GM12892 (cell line): ENCODE measurements at regions not wholly inside any gene's neighbourhood (a gene's known extent, or its start where the extent isn't known, plus 50 kb on each side); places are given as distances from the start of the nearest gene placed in this dataset.

Source experiments
- POLR2A ChIP-seq: IDR thresholded peaks from 2 replicates; pipeline ENCODE4 v1.6.1; 2011; ENCODE audit warnings: low read depth, low read length, control low read depth
- POLR2AphosphoS5 ChIP-seq: IDR thresholded peaks from 2 replicates; pipeline ENCODE4 v1.6.1; 2011; ENCODE audit warnings: low read depth, low read length, control low read depth

- no peak for TF ChIP-seq POLR2A
- no peak for TF ChIP-seq POLR2AphosphoS5
Measured at GRCh38 chr4:125123570-125124109, 191.1 kb upstream of the FAT4 start.
